ENCODE measurements at regions not wholly inside any gene's neighbourhood (a gene's known extent, or its start where the extent isn't known, plus 50 kb on each side); places are given as distances from the start of the nearest gene placed in this dataset.

- no peak for TF ChIP-seq CTCF (IDR thresholded peaks at IDR 0.05; ENCODE audit: low read depth, low read length)
- TF ChIP-seq EZH2phosphoT487 (IDR thresholded peaks at IDR 0.05; ENCODE audit: low read depth) = no peak
These were observed 63.1 kb upstream of the SORCS3 start for GRCh38 chr10:104577861-104578521.

All from OCI-LY3 (cell line).